ENCODE measurements at regions not wholly inside any gene's neighbourhood (a gene's known extent, or its start where the extent isn't known, plus 50 kb on each side); places are given as distances from the start of the nearest gene placed in this dataset.
A peak's percentile ranks its signal among the peaks of the same experiment; 100 is the strongest.

DNA sequence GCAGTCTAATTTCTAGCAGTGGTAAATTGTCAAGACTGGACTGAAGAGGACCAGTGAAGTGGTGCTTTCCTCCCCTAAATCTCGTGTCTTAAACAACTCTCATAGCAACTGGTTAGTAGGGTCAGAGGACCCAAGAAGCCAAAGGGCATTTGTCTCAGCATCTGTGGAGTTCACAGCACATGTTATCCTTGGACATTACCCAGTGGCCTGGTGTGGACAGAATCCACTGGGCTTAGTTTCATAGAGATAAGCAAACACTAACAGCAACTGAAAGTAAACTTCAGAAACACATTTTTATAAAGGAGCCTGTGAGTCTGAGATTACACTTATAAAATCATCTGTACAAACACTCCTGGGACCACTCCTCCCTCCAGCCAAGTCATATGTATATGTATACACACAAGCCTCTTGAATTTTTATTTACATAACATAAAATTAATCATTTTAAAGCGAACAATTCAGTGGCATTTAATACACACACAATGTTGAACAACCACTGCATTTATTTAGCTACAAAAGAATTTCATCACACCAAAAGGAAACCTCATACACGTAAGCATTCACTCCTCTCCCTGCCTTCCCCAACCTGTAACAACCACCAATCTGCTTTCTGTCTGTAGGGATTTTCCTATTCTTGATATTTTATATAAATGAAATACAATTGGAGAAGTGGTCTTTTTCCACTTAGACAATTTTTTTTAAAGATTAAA is 457.8 kb downstream of the RASEF start:
- in situ Hi-C loops (cut with MboI; ENCODE audit: low pct_unique_long_range_greater_than_20kb, low sequenced_read_pairs, unreplicated experiment): no loop called here
- no peak for DNase-seq (ENCODE audit: low spot score)
- TF ChIP-seq, protein P1, sequence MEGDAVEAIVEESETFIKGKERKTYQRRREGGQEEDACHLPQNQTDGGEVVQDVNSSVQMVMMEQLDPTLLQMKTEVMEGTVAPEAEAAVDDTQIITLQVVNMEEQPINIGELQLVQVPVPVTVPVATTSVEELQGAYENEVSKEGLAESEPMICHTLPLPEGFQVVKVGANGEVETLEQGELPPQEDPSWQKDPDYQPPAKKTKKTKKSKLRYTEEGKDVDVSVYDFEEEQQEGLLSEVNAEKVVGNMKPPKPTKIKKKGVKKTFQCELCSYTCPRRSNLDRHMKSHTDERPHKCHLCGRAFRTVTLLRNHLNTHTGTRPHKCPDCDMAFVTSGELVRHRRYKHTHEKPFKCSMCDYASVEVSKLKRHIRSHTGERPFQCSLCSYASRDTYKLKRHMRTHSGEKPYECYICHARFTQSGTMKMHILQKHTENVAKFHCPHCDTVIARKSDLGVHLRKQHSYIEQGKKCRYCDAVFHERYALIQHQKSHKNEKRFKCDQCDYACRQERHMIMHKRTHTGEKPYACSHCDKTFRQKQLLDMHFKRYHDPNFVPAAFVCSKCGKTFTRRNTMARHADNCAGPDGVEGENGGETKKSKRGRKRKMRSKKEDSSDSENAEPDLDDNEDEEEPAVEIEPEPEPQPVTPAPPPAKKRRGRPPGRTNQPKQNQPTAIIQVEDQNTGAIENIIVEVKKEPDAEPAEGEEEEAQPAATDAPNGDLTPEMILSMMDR (IDR thresholded peaks at IDR 0.05; ENCODE audit: extremely low read depth, insufficient read depth, missing control alignments): no peak

DNA sequence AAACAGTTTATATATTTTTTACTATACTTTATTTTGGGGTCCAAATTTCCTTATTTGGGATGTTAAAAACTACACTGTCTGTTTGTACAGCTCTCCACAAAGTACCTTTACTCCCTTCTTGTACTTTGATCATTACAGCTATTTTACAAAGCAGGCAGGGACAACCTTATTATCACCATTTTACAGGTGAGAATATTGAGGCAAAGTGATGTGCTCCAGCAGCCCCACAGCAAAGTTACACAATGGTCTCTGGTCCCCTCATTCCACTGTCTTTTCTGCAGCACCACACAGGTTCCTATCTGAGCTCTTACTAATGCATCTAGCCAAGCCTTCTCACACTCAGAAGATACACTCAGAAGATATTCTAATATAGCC is 457.3 kb downstream of the RASEF start:
- TF ChIP-seq, protein P1 (IDR thresholded peaks at IDR 0.05; ENCODE audit: extremely low read depth, insufficient read depth, missing control alignments): no peak
- in situ Hi-C loops (cut with MboI; ENCODE audit: low pct_unique_long_range_greater_than_20kb, low sequenced_read_pairs, unreplicated experiment): no loop called here
- DNase-seq (ENCODE audit: low spot score): no peak

DNA sequence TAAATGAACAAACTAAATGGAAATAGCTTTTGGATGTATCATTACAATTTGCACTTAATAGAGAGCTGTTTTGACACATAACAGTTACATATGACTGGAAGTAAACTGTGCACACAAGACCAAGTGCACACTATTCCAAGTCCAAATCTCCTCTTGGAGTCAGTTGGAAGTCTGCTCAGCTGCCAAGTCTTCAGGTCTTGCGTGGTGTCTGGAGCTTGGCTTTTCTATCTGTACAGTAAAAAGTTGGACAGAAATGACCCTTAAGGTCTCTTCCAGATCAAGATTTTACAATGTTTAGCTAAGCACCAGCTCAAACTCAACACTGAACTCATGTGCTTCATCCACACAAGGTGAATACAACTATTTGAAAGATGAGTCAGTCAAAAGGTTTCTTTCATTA is 456.9 kb downstream of the RASEF start:
- in situ Hi-C loops (cut with MboI; ENCODE audit: low pct_unique_long_range_greater_than_20kb, low sequenced_read_pairs, unreplicated experiment): no loop called here
- DNase-seq (ENCODE audit: low spot score): no peak
- TF ChIP-seq, protein P1 (IDR thresholded peaks at IDR 0.05; ENCODE audit: extremely low read depth, insufficient read depth, missing control alignments): no peak

DNA sequence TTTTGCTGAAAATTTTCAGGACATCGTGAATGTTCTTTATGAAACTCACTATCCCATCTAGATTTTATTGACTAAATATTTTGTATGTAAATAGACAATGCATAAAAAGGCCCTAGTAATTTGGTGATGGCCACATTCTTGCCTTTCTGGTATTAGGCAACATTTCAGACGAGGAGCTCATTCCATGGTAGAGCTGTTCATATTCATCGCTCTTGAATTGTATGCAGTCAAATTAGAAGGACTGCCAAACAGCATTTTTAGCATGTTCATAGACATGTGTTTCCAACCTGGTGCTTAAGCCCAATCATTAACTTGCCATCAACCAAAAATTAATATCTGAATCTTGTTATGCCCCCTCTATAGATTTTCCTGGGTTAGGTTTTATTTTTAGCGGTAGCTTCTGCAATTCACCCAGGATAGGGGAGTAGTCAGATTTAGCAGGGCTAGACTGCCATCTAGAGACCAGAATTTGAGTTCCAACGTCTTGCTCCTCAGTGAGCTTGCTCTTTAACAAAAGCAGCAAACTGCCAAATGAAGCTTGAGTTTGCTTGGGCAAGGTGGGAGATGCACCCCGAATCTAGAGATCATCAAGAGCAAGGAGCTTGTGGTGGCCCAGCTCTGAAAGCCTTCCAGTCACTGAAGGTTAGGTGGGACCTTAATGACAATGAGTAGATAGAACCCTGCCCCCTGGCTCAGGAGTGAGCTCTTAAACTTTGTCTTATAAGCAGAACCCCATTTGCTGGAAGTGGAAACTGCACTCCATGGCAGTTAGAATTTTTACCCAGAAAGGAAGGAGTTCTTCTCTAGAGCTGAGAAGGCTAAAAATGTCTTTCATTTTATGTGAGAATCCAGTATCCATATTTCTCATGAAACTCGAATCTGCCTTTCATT is 456.2 kb downstream of the RASEF start:
- TF ChIP-seq, protein P1 (IDR thresholded peaks at IDR 0.05; ENCODE audit: extremely low read depth, insufficient read depth, missing control alignments): peak; percentile 54
- DNase-seq (ENCODE audit: low spot score): peak; percentile 17
- in situ Hi-C loops (cut with MboI; ENCODE audit: low pct_unique_long_range_greater_than_20kb, low sequenced_read_pairs, unreplicated experiment): no loop called here

DNA sequence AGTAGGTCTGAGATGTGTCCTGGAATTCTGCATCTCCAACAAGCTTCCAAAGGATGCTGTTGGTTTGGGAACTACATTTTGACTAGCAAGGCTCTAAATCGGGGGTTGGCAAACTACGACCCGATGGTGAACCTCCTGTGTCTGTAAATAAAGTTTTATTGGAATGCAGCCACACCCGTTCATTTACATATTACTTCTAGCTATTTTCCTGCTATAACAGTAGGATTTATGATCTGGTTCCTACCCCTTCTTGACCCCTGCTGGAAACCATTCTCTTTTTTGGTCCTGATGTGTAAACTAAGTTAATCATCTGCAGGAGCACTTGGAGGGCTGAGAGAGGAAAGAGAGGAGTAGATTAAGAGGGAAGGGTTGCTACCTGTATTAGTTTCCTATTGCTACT is 454.5 kb downstream of the RASEF start:
- TF ChIP-seq, protein P1 (IDR thresholded peaks at IDR 0.05; ENCODE audit: extremely low read depth, insufficient read depth, missing control alignments): no peak
- no peak for DNase-seq (ENCODE audit: low spot score)
- in situ Hi-C loops (cut with MboI; ENCODE audit: low pct_unique_long_range_greater_than_20kb, low sequenced_read_pairs, unreplicated experiment): no loop called here

DNA sequence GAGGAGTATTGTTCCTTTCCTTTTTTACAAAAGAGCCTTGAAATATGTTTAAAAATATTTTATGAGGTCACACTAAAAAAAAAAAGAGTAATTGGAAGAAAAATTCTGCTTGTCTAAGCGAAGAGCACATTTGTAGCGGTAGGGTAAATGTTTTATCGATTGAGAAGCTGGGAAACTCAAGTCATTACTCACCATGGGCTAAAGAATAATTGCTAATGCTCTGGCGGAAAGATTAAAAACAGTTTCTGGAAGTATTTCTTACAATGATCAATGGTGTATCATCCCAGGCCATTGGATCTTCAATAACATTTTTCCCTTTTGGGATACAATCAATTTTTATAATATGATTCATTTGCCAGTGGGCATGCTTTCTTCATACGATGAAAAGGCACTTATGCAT is 450.0 kb downstream of the RASEF start:
- no peak for DNase-seq (ENCODE audit: low spot score)
- in situ Hi-C loops (cut with MboI; ENCODE audit: low pct_unique_long_range_greater_than_20kb, low sequenced_read_pairs, unreplicated experiment): no loop called here
- TF ChIP-seq, protein P1 (IDR thresholded peaks at IDR 0.05; ENCODE audit: extremely low read depth, insufficient read depth, missing control alignments): no peak

Data from GM13977 (cell line).